H1 (cell line): ENCODE measurements at regions not wholly inside any gene's neighbourhood (a gene's known extent, or its start where the extent isn't known, plus 50 kb on each side); places are given as distances from the start of the nearest gene placed in this dataset.

Experiments used
- CBX8 ChIP-seq: fragments of 300-800, 300-1000 bp; sonication (generic); IDR thresholded peaks from 2 replicates; pipeline ENCODE4 v1.7.1; 2016; ENCODE audit warnings: low read depth, low read length, borderline replicate concordance
- CHD7 ChIP-seq: fragments of 300-600 bp; sonication (generic); IDR thresholded peaks from 2 replicates; pipeline ENCODE4 v1.7.1; 2012; ENCODE audit warnings: low read length, moderate library complexity, mild to moderate bottlenecking, inconsistent platforms; ENCODE audit not compliant: insufficient replicate concordance
- KDM1A ChIP-seq: fragments of 200-600, 300-600 bp; sonication (generic); IDR thresholded peaks from 2 replicates; pipeline ENCODE4 v1.7.1; 2016; ENCODE audit warnings: mild to moderate bottlenecking, low read length, borderline replicate concordance
- RFX5 ChIP-seq: IDR thresholded peaks from 2 replicates; pipeline ENCODE4 v1.6.1; 2011; ENCODE audit warnings: low read depth, low read length, improper control_type of control experiment, borderline replicate concordance
- RXRA ChIP-seq: IDR thresholded peaks from 2 replicates; pipeline ENCODE4 v1.6.1; 2011; ENCODE audit warnings: low read depth, mild to moderate bottlenecking, low read length, moderate library complexity; ENCODE audit not compliant: insufficient read depth
- SIX5 ChIP-seq: IDR thresholded peaks from 2 replicates; pipeline ENCODE4 v1.6.1; 2011; ENCODE audit warnings: mild to moderate bottlenecking, low read depth, low read length

DNA sequence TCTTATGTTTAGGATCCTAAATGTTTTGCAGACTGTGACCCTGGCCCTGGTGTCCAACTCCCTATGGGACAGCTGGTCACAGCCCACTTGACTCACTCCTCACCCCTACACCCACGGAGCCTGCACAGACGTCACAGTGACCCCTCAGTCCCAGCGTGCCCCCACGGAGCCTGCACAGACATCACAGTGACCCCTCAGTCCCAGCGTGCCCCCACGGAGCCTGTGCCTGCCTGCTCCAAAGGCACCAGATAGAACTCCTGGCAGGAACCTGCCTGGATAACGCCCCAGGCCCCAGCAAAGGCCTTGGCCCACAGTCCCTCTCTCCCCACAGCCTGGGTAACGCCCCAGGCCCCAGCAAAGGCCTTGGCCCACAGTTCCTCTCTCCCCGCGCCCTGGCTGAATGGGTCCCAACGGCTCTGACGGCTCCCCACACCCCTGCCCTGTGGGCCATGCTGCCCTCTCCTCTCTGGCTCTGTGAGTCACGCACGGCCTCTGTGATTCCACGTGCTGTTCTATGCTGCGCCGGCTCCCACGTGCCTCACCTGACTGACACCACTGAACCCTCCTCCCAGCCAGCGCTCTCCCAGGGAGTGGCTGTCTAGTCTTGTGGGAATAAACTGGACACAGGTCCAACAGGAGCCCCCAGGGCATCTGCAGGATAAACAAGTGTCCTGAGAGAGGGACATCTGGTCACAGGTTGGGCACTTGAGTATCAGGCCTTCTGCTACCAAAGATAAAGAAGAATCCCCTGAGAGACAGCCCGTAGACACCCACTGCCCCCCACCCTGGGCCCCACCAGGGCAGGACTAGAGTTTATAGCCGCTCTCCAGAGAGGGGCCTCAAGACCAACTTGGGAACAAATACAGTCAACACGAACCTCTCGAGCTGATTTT lies 250.3 kb downstream of the BRD1 start (continued):
- TF ChIP-seq CHD7, result no peak
- no peak for TF ChIP-seq SIX5
- TF ChIP-seq CBX8, result no peak
- TF ChIP-seq KDM1A, result no peak
- no peak for TF ChIP-seq RFX5
- TF ChIP-seq RXRA, result no peak
